ENCODE measurements at regions not wholly inside any gene's neighbourhood (a gene's known extent, or its start where the extent isn't known, plus 50 kb on each side); places are given as distances from the start of the nearest gene placed in this dataset.

DNA sequence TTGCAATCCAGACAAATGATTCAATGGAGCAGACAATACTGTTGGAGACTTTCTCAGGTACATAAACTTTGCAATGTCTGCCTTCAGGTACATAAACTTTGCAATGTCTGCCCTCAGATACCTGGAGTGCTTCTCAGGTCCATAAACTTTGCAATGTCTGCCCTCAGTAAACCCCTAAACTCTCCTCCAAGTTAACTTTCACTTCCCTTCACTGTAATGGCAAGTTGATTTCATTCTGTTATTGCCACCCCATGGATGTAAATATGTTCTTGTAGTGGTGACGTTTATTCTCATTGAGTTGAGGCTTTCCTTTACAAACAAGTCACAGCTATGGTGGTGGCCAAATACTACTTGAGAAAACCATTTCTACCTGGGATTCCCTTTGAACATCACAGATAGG is 338.8 kb downstream of the EPM2A start:
- TF ChIP-seq CTCF (conservative IDR thresholded peaks at IDR 0.05; ENCODE audit: low read length) = no peak
- no peak for DNase-seq (ENCODE audit: low read depth)
- no peak overlapping the region for H3K4me3 ChIP-seq (ENCODE audit: low read length)

- no peak overlapping the region for H3K4me3 ChIP-seq (ENCODE audit: low read length)
- no peak for DNase-seq (ENCODE audit: low read depth)
- TF ChIP-seq CTCF (conservative IDR thresholded peaks at IDR 0.05; ENCODE audit: low read length) = no peak
Measured at GRCh38 chr6:145400508-145400907, 334.8 kb downstream of the EPM2A start.

DNA sequence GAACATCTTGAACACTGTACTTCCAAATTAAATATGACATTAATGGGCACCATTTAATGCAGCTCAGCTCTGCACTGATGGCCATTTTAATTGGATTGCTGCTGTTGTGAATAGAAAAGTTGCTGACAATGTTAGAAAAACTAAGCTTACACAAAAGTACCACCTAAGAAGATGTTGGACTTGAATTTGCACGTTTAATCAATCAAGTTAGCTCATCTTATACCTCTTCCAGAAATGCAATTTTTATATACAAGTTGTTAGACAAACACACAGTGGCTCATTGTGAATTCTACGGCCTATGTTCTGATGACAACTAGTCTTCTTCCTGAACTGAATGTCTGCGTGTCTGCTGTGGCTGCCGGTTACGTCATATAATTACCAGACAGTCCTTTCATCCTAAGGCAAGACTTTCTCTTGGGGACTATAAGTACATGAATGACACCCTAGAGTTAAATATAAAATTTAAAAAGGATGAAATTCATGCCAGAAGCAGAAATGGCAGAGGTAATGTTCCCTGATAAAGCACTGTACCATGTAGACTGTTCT is 330.2 kb downstream of the EPM2A start:
- TF ChIP-seq CTCF (conservative IDR thresholded peaks at IDR 0.05; ENCODE audit: low read length) = no peak
- no peak overlapping the region for H3K4me3 ChIP-seq (ENCODE audit: low read length)

DNA sequence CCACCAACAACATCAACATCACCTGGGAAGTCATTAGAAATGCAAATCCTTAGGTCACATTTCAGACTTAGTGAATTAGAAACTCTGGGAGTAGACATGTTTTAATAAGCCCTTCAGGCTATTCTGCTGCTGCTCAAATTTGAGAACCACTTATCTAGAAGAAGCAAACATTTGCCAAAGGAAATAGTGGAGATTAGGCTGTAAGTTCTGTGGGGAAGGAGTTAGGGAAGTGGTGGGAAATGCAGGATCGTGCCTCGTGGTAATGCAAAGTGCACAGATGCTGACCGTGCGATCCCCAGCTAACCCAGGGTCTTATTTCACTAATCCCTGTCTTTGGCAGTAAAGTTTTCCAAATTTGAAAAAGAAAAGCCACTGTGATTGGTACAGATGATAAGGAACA is 328.5 kb downstream of the EPM2A start:
- no peak for DNase-seq (ENCODE audit: low read depth)
- TF ChIP-seq CTCF (conservative IDR thresholded peaks at IDR 0.05; ENCODE audit: low read length) = no peak
- H3K4me3 ChIP-seq (ENCODE audit: low read length) = no peak overlapping the region

More for the DNA sequence above, 330.2 kb downstream of the EPM2A start:
- DNase-seq (ENCODE audit: low read depth) = no peak

GRCh38 chr6:145415616-145416015 is 319.7 kb downstream of the EPM2A start:
- DNase-seq (ENCODE audit: low read depth) = no peak
- H3K4me3 ChIP-seq (ENCODE audit: low read length) = no peak overlapping the region
- no peak for TF ChIP-seq CTCF (conservative IDR thresholded peaks at IDR 0.05; ENCODE audit: low read length)

GRCh38 chr6:145420599-145420998 is 314.7 kb downstream of the EPM2A start:
- TF ChIP-seq CTCF (conservative IDR thresholded peaks at IDR 0.05; ENCODE audit: low read length) = no peak
- DNase-seq (ENCODE audit: low read depth) = no peak

DNA sequence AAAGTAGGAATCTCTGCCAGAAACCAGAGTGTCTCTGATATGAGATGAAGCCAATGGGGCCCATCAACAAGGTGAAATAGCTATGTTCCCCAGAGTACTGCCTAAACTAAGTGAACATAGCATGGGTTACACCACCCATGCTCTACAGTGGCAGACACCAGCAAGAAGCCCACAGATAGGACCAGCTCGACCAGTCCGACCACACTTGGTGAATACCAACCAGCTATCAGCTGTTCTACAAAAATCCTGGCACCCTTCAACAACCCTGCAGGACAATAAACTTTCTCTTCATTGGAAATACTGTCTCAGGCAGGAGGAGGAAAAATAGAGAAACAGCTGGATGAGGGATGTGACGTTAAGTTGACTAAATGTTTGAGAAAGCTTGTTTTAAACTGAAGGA is 311.4 kb downstream of the EPM2A start:
- no peak for DNase-seq (ENCODE audit: low read depth)
- no peak for TF ChIP-seq CTCF (conservative IDR thresholded peaks at IDR 0.05; ENCODE audit: low read length)
- no peak overlapping the region for H3K4me3 ChIP-seq (ENCODE audit: low read length)

More at GRCh38 chr6:145420599-145420998, 314.7 kb downstream of the EPM2A start:
- H3K4me3 ChIP-seq (ENCODE audit: low read length) = no peak overlapping the region

All from AG10803 (cell line).